Putamen (tissue), 1 donor: ENCODE measurements at regions not wholly inside any gene's neighbourhood (a gene's known extent, or its start where the extent isn't known, plus 50 kb on each side); places are given as distances from the start of the nearest gene placed in this dataset.
"Not testable (repeated sequence)": the region's sequence is repeated elsewhere in the genome, so short reads cannot be mapped to it uniquely, and the experiment has no call there.

ENCODE experiments used
- DNase-seq: peaks from one replicate; pipeline ENCODE4 v3.0.0-alpha.2; 2016; ENCODE audit warnings: low spot score

DNA sequence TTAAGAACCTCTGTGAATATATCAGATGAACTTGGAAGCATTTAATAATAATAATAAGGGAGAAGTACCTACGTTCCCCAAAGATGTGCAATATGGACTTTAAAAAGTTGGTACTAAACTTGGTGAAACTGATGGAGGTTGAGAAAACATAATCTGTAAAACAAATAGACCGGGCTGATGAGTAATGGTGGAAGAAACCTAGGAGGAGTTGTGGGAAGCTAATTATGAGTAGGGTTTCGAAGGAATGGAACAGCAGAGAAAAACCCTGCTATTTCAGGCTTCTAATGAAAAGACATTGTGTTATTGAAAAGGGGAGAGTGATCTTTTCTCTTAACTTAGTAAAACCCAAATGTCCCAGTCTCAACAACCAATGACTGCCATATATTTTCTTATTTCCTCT is 229.3 kb downstream of the PCSK1 start:
- no peak for DNase-seq

DNA sequence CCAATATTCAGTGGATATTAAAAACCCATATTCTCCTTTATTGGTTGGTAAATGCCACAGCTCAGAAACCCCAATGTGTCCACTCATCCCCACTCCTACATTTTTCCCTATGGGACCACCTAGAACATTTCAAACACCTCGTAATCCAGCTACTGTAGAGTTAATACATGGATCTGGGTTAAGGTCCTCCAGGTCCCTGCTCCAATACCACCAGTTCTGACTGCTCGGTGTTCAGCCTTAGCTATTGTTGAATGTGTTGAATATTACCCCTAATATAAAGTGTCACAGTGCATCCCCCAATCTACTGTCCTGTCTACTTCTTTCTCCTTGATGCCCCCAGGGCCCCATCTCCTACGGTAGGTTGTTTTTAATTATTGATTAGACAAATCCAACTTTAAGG is 231.5 kb downstream of the PCSK1 start:
- no peak for DNase-seq

DNA sequence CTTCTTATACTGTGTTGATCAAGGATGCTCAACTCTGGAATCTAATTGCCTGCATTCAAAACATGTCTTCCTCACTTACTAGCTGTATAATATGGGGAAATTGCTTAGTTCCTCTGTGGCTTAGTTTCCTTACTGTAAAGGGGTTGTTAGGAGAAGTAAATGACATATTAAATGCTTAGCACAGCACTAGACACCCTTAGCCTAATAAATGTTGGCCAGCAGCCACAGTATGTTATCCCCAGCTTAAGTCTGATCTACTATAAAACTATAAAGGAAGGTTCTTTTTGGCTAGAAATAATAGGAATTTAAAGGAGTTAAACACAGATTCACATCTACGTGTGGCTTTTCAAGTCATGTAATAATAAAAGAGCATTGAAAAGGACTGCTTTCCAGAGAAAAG is 232.4 kb downstream of the PCSK1 start:
- no peak for DNase-seq

DNA sequence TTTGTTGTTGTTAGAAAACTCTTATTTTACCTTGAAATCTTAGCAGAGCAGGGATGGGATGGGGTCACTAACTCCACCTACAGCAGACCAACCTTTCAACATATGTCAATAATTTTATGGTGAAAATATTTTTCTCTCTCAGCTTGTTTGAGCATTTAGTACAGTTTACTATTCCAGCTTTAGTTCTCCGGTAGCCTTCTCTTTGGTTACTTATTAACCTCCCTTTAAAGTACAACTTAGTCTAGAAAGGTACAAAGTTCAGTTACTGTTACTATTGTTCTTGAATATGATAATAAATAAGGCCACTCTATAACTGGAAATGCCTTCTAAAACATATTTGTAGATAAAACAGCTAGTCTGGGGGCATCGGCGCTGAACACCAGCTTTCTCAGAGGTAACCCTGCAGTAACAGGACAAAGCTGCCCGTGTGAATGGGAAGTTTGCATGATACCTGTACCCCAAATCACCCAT is 233.3 kb downstream of the PCSK1 start:
- DNase-seq: no peak

DNA sequence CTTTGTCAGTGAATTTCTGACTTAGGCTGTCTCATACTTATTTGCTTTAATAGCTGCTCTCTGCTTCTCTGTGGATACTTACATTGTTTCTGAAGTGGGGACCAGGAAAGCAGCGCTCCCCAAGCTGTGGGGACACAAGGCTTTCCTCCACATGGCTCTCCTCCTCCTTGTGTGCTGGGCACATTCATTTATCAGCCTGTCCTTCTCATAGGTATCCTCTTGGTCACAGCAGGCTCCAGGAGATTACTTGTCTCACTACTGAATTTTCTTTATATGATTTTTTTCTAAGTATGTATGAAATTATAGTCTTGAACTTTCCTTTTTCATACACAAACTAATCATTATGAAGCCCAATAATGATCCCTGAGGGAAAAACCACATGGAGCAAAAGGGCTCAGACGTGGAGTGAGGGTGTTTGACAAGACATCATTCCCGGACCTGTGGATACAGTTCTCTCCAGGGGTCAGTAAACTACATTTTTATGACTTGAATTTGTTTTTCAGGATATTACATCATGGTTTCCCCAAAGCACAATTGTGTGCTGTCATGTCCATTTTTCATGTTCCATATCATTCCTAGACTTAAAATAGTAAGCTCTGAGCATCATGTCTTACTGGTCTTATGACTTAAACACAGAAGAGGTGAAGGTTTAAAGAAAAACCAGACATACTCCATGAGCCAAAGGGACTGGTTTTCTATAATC is 234.5 kb downstream of the PCSK1 start:
- DNase-seq: no peak

DNA sequence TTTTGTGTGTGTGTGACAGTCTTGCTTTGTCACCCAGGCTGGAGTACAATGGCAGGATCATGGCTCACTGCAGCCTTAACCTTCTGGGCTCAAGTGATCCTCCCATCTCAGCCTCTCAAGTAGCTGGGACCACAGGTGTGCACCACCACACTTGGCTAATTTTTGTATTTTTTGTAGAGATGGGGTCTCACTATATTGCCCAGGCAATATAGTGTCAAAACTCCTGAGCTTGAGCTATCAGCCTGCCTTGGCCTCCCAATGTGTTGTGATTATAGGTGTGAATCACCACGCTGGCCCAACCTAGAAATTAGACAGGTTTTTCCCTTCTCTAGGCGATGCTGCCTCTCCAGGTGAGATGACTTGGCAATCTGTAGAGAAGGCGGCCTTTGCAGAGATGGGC is 235.3 kb downstream of the PCSK1 start:
- DNase-seq: not testable (repeated sequence)

DNA sequence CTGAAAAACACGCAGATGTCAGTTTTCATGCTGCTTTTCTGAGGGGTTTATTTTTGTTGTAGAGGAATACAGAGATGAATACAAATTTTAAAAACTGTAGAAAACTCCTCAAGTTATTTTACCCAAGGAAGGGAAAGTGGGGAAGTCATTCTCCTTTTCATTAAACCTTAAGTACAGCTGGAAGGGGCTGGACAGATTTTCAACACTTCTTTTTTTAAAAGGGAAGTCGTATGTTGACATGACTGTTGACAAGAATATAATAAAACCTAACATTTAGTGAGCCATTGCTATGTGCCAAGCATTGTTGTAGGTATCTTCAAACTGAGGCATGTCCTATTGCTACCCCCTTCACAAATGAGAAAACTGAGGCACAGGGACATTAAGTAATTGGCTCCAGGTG is 235.7 kb upstream of the ELL2 start:
- no peak for DNase-seq

DNA sequence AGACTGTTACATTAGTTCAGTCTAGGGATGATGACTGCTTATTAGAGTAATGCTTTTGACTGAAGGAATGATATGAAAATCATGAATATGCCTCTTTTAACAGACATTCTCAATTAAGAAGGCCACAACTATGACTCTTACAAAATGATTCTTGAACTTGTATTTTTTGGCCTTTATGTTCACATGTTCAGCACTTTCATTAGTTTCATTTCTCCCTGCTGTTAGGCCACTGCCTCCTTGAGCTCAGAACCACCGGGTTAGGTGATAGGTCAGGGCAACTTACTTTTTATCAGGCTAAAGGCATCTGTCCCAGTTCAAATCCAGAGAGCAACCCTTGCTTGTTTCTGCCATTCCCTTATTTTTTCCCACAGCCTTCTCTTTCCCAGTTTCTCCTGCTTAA is 235.2 kb upstream of the ELL2 start:
- no peak for DNase-seq

DNA sequence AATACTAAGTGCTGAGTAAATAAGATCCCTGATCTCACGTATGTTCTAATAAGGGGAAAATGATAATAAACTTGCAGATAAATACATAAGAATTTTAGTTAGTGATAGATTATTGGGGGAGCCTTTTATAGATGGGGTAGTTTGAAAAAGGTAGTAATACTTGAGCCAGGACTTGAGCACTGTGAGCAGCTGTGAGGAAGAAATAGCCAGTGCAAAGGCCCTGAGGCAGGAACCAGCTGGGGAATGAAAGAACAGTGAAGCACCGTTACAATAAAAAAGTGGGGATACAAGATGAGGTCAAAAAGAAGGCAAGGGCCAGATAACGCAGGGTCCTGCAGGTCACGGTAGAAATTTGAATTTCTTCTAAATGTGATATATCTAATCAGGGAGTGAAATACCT is 234.8 kb upstream of the ELL2 start:
- DNase-seq: no peak

DNA sequence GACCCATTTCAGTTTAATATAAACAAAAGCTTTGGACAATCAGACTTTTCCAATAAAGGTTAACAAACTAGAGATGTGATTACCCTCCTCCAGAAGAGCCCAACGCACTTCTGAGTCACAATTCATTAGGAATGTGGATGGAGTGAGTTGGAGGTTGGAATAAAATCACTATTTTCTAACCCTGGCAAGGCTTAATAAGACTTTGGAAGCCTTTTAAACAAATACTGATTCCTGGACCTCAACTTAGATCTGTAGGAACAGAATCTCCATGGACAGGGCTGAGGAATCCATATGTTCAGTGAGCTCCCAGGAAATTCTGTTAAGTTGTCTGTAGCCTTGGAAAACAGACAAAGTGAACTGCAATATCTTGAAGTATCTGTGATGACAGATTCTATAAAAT is 233.5 kb upstream of the ELL2 start:
- DNase-seq: no peak

DNA sequence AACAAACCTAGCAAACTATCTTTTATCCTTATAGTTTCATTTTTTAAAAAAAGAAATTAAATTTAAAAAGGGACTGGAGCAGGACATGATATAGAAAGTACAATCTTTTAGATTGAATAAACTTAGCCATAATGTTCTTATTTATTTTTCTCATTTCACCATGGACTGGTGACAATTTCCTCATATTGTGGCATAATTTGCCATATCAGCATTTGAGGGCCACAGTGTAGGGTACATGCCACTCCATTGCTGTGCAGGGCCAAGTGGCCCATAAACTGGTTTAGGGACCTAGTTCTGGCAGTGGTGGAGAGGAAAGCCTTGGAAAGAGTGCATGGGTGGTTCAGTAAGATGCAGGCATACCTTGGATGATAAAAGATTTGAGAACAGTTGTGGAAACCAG is 232.9 kb upstream of the ELL2 start:
- no peak for DNase-seq

DNA sequence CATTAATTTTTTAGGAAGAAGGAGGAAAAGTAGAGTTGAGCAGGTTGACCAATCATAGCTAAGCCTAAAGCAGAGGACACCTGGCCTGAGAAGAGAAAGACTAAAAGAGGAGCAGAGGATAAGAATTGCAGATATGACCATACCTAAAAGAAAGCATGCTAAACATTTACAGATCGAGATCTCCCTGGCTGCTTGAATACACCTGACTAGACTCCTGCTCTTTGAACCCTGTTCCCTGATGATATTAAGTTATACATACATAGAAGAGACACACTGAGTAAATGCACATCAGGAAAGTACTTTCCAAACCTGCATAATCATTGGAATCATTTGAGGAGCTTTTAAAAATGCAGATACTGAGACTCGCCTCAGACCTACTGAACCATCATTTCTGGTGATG is 232.3 kb upstream of the ELL2 start:
- DNase-seq: no peak

DNA sequence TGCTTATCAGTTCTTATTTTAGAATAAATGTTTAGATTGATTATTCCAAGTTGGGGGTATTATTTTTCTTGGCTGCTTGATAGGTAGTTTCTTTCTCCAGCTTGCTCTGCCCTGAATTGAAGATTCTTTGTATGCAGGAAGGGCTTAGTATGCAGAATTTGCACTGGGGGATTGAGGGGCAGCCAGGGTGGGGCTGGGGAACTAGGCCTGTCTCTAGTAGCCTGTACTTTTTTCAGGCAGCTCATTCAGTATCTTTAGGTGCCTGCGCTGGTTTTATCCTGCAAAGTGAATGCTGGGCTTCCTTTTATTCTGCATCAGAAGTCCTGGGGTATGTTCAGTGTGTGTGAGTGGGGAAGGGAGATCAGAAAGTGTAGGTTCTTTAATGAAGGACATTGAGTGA is 228.3 kb upstream of the ELL2 start:
- DNase-seq: no peak

DNA sequence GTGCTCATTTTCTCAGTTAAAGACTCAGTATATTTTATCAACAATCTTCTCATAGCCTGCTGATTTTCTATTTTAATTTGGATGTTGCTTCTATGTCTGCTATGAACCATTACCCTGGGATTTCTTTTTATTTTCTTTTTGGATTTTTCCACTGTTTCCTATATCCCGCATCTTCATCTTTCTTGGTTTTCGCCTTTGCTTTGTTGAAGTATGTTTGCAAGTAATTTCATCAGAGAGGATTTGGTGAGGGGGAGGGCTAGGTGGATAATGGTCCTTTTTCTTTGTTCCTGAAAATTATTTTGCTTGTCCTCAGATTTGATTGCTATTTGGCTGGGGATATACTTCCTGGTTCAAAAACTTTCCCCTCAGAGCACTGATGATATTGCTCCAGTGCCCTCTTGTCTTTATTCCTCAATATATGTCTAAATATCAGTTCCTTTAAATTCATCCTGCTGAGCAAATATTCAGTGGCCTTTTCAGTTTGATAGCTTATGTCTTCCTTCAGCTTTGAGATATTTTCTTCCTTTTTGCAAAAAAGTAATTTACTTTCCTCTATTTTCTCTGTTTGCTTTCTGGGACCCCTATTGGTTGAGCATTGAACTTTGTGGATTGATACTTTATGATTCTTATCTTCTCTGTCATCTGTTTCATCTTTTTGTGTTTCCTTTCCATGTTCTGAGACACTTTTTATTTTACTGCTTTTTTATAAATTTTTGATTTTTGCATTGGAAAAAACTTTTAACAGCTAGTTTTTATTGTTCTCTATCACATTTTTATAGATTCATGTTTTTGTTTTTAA is 227.6 kb upstream of the ELL2 start:
- DNase-seq: no peak

DNA sequence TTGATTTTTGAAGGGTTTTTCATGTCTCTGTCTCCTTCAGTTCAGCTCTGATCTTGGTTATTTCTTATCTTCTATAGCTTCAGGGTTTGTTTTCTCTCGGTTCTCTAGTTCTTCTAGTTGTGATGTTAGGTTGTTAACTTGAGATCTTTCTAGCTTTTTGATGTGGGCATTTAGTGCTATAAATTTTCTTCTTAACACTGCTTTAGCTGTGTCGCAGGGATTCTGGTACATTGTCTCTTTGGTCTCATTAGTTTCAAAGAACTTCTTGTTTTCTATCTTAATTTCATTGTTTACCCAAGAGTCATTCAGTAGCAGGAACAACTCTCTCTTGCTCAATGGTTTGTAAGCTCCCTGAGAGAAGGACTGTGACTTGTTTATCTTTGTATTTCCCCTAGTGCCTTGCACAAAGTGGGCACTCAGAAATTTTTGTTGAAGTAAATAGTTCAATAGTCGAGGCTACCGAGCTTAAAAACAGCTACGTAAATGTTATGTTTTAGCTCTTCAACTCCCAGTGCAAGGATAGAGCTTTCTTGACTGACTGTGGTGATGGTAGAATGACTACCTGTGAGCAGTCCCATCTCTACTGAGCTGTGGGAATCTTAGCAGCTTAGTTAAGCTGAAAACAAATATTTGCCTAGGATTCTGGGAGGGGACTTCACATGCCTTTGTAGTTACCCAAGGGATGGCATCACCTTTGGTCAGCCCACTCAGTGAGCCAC is 225.8 kb upstream of the ELL2 start:
- no peak for DNase-seq

DNA sequence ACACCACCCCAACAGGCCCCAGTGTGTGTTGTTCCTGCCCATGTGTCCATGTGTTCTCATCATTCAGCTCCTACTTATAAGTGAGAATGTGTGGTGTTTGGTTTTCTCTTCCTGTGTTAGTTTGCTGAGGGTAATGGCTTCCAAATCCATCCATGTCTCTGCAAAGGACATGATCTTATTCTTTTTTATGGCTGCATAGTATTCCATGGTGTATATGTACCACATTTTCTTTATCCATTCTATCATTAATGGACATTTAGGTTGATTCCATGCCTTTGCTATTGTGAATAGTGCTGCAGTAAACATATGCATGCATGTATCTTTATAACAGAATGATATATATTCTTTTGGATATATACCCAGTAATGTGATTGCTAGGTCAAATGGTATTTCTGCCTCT is 222.9 kb upstream of the ELL2 start:
- not testable (repeated sequence) for DNase-seq

DNA sequence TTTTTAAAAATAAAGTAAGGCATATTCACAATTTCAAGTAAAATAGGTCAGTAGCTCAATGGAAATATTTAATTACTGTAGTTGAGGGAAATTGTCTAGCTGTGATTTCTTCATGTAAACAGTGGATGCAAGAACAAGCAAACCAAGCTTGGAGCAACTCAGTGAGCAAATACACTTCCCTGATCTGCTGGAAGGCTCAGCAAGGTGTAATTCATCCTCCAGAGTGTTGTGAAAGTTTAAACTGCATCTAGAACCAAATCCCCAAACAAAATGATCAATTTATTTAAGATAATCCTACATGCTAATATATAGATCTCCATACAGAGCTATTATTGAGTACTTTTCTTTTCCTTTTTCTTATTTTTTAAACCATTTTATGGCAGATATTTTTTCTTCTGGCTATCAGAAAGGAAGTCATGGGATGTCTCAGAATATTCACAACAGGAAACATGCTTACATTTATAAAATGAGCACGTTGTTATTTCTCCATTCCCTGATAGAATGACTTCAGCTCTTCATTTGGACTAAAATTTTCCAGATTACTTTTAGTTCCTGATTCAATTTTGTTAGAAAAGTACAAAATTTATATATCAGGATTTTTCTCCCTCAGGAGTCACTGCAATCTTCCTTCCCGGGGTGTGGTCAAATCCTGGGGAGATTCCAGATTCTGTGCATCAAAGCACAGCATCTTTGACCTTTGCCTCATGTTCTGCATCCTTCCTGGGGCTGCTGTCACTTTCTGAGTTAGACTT is 219.2 kb upstream of the ELL2 start:
- no peak for DNase-seq

DNA sequence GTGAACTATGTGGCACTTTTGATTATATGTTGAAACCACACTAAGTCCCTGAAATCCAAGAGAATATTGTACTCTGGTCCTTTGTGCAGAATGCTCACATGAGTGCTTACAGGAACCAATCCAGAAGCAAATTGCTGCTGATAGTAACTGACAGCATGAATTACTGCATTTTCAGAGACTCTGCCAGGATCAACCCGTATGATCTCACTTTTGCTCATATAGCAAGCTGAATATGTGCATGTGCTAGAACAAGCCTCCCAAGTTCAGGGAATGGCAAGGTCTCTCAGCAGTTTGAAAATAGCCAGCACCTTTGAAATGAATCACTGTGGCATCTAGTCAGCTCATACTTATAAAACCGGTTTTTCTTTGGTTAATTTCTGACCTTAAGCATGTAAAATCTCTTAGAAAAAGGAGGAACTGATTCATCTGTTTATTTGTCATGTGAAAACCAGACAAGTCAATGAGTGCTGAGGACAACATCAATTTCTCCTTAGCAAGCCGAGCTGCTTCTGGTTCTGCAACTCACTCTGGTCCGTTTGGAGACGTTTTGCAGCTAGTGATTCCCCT is 215.7 kb upstream of the ELL2 start:
- no peak for DNase-seq

DNA sequence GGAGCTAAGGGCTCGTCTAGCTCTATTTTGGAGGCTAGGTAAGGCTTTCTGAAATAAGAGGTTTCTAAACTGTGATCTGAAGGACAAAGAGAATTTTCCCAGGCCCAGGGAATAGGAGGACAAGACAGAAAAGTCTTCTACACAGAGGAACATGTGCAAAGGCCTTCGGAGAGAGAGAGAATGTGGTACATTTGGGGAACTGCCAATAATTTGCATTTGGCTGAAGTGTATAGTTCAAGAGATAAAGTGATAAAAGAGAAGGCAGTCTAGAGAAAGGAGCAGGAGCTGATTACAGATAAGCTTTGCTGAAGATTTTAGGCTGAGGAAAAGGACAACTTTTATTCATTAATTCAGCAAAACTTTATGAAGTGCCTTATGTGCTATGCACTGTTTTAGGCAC is 214.4 kb upstream of the ELL2 start:
- no peak for DNase-seq

DNA sequence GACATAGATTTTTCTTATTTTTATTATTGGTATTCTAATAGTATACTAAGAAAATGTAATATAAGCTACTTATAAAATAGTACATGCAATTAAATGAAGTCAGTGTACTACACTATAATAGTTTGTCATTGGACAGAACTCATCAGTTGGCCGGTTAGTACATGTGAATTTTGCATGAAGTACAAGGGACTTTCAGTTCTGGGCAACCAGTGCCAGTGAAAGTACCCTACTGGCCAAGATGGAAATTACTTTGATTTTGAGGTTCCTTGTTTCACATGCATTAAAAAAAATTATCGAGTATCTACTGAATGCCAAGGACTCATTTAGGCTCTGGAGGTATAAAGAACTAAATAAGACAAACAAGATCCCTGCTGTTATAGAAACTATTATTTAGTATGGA is 213.4 kb upstream of the ELL2 start:
- DNase-seq: no peak

DNA sequence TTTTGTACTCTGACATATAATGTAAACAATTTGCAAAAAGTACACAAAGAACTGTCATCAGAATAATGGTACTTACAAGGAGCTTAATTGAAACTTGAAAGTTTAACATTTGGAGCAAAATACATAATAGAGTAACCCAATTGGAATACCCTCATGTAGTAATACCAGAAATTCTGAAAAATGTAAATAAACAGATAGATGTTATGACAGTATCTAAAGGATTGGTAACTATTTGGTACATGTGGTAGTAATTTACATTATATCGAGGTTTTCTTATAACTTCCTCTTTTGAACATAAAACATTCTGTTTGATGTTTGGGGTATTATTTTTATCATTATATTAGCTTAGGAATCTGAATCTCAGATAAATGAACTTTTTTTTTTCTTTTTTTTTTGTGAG is 211.7 kb upstream of the ELL2 start:
- no peak for DNase-seq

DNA sequence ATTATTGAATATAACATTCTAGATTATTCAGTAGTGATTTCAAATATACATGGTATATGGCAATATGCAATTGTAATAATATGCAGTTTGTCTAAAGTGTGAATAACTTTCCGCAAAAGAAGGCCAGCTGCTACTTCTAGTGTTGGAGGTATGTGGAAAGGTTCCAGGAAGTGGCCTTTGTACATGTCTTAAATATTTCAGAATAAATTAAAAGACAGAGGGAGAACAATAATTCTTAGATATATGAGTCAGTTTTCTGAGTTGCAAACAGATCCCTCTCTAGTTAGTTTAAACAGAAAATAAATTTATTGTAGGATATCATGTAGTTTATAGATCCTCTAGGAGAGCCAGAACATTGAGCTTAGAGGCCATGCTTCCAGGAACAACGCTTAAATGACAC is 210.8 kb upstream of the ELL2 start:
- no peak for DNase-seq
